Large intestine (tissue), 3 donors: ENCODE measurements at regions not wholly inside any gene's neighbourhood (a gene's known extent, or its start where the extent isn't known, plus 50 kb on each side); places are given as distances from the start of the nearest gene placed in this dataset.

Experiments
- DNase-seq, 2 donors: peaks; one replicate each; pipeline versions ENCODE4 v3.0.0 to v3.0.0-alpha.2; 2013
- H3K27ac ChIP-seq: one replicate; pipeline ENCODE4 v1.5.1; 2013; ENCODE audit warnings: low read length
- H3K27me3 ChIP-seq: 2 replicates; pipeline ENCODE4 v1.6.1; 2013; ENCODE audit warnings: low read length; ENCODE audit not compliant: control insufficient read depth, insufficient read depth
- H3K36me3 ChIP-seq: 2 replicates; pipeline ENCODE4 v1.6.1; 2013; ENCODE audit warnings: low read length; ENCODE audit not compliant: control insufficient read depth, insufficient read depth
- H3K4me1 ChIP-seq: one replicate; pipeline ENCODE4 v1.6.1; 2013; ENCODE audit warnings: low read length; ENCODE audit not compliant: control insufficient read depth, insufficient read depth
- H3K4me3 ChIP-seq: one replicate; pipeline ENCODE4 v1.5.1; 2013; ENCODE audit warnings: low read length
- H3K9me3 ChIP-seq: one replicate; pipeline ENCODE4 v1.6.1; 2013; ENCODE audit warnings: mild to moderate bottlenecking, low read depth, low read length, moderate library complexity; ENCODE audit not compliant: control insufficient read depth
- WGBS: methylation state at CpG from one replicate; pipeline ENCODE4 v1.1.5; 2013; ENCODE audit warnings: low lambda C conversion rate; ENCODE audit not compliant: insufficient coverage; 5-methylcytosine and 5-hydroxymethylcytosine counted together

- no peaks in the 10 kb centered on the region for H3K4me1 ChIP-seq
- no peak overlapping the region for H3K27ac ChIP-seq
- H3K36me3 ChIP-seq = no peaks in the 10 kb centered on the region
- no peak for DNase-seq
- H3K9me3 ChIP-seq = no peaks in the 10 kb centered on the region
- H3K4me3 ChIP-seq = no peak overlapping the region
- H3K27me3 ChIP-seq = no peaks in the 10 kb centered on the region
Observed at GRCh38 chr2:145055651-145056050, 535.7 kb upstream of the ZEB2 start.

- no peaks in the 10 kb centered on the region for H3K4me1 ChIP-seq
- no peak overlapping the region for H3K4me3 ChIP-seq
- H3K27ac ChIP-seq = no peak overlapping the region
- no peaks in the 10 kb centered on the region for H3K9me3 ChIP-seq
- DNase-seq = no peak
- no peaks in the 10 kb centered on the region for H3K36me3 ChIP-seq
- no peaks in the 10 kb centered on the region for H3K27me3 ChIP-seq
- no CpG with 5 or more reads among the region's 2 CpGs for WGBS
Observed at GRCh38 chr2:145050134-145050533, 530.2 kb upstream of the ZEB2 start.

GRCh38 chr2:145049475-145049874 is 529.6 kb upstream of the ZEB2 start:
- no peaks in the 10 kb centered on the region for H3K9me3 ChIP-seq
- H3K36me3 ChIP-seq = no peaks in the 10 kb centered on the region
- no peaks in the 10 kb centered on the region for H3K4me1 ChIP-seq
- DNase-seq = no peak
- H3K4me3 ChIP-seq = no peak overlapping the region
- no CpG with 5 or more reads among the region's 3 CpGs for WGBS
- H3K27ac ChIP-seq = no peak overlapping the region
- H3K27me3 ChIP-seq = no peaks in the 10 kb centered on the region

GRCh38 chr2:145047554-145047953 is 527.6 kb upstream of the ZEB2 start:
- no peak overlapping the region for H3K27ac ChIP-seq
- DNase-seq = no peak
- 100% methylated on average over 1 of the region's 1 CpG for WGBS
- H3K4me3 ChIP-seq = no peak overlapping the region
- no peaks in the 10 kb centered on the region for H3K27me3 ChIP-seq
- no peaks in the 10 kb centered on the region for H3K36me3 ChIP-seq
- H3K4me1 ChIP-seq = no peaks in the 10 kb centered on the region
- no peaks in the 10 kb centered on the region for H3K9me3 ChIP-seq

GRCh38 chr2:145044491-145044890 is 524.6 kb upstream of the ZEB2 start:
- no peaks in the 10 kb centered on the region for H3K36me3 ChIP-seq

GRCh38 chr2:145043399-145043834 is 523.5 kb upstream of the ZEB2 start:
- H3K27me3 ChIP-seq = no peaks in the 10 kb centered on the region
- no CpG with 5 or more reads among the region's 6 CpGs for WGBS
- no peaks in the 10 kb centered on the region for H3K9me3 ChIP-seq
- no peaks in the 10 kb centered on the region for H3K36me3 ChIP-seq
- DNase-seq = peak in 1 of 2 donors; percentile 2
- no peaks in the 10 kb centered on the region for H3K4me1 ChIP-seq
- H3K27ac ChIP-seq = no peak overlapping the region
- H3K4me3 ChIP-seq = no peak overlapping the region

More at GRCh38 chr2:145044491-145044890, 524.6 kb upstream of the ZEB2 start:
- Histone ChIP-seq H3K27me3 (no peaks in the 10 kb centered on the region), H3K9me3 (no peaks in the 10 kb centered on the region), H3K4me3 (no peak overlapping the region), H3K4me1 (no peaks in the 10 kb centered on the region), H3K27ac (no peak overlapping the region)
- no peak for DNase-seq

GRCh38 chr2:145041706-145042105 is 521.8 kb upstream of the ZEB2 start:
- no peak overlapping the region for H3K4me3 ChIP-seq
- no peak for DNase-seq
- H3K9me3 ChIP-seq = no peaks in the 10 kb centered on the region
- no peaks in the 10 kb centered on the region for H3K4me1 ChIP-seq
- H3K27ac ChIP-seq = no peak overlapping the region
- no peaks in the 10 kb centered on the region for H3K27me3 ChIP-seq
- H3K36me3 ChIP-seq = no peaks in the 10 kb centered on the region

- no peak overlapping the region for H3K27ac ChIP-seq
- no peaks in the 10 kb centered on the region for H3K9me3 ChIP-seq
- H3K4me1 ChIP-seq = no peaks in the 10 kb centered on the region
- H3K36me3 ChIP-seq = no peaks in the 10 kb centered on the region
- no peaks in the 10 kb centered on the region for H3K27me3 ChIP-seq
- WGBS = 100% methylated on average over 1 of the region's 1 CpG
- no peak for DNase-seq
- no peak overlapping the region for H3K4me3 ChIP-seq
Observed at GRCh38 chr2:145040433-145040832, 520.5 kb upstream of the ZEB2 start.

GRCh38 chr2:145038041-145038525 is 518.2 kb upstream of the ZEB2 start:
- no CpG with 5 or more reads among the region's 6 CpGs for WGBS
- Histone ChIP-seq H3K4me3 (no peak overlapping the region), H3K9me3 (no peaks in the 10 kb centered on the region), H3K27me3 (no peaks in the 10 kb centered on the region), H3K36me3 (no peaks in the 10 kb centered on the region), H3K27ac (no peak overlapping the region), H3K4me1 (no peaks in the 10 kb centered on the region)
- DNase-seq = no peak

GRCh38 chr2:145036421-145037011 is 516.6 kb upstream of the ZEB2 start:
- WGBS = 100% methylated on average over 2 of the region's 6 CpGs
- H3K9me3 ChIP-seq = no peaks in the 10 kb centered on the region
- H3K4me1 ChIP-seq = no peaks in the 10 kb centered on the region
- H3K36me3 ChIP-seq = no peaks in the 10 kb centered on the region
- no peak for DNase-seq
- no peak overlapping the region for H3K27ac ChIP-seq
- no peaks in the 10 kb centered on the region for H3K27me3 ChIP-seq
- H3K4me3 ChIP-seq = no peak overlapping the region

GRCh38 chr2:145034511-145034910 is 514.6 kb upstream of the ZEB2 start:
- Histone ChIP-seq H3K4me3 (no peak overlapping the region), H3K4me1 (no peaks in the 10 kb centered on the region), H3K27me3 (no peaks in the 10 kb centered on the region), H3K36me3 (no peaks in the 10 kb centered on the region), H3K9me3 (no peaks in the 10 kb centered on the region), H3K27ac (no peak overlapping the region)
- no peak for DNase-seq
- WGBS = 90% methylated on average over 1 of the region's 1 CpG
